CD4-positive, alpha-beta T cell (primary cell): ENCODE measurements at regions not wholly inside any gene's neighbourhood (a gene's known extent, or its start where the extent isn't known, plus 50 kb on each side); places are given as distances from the start of the nearest gene placed in this dataset.

ENCODE experiments used
- ATAC-seq: fragments of 200-7000 bp; cut with Tn5 transposase; one replicate; pipeline ENCODE4 v1.10.0; 2022; ENCODE audit warnings: mild to moderate bottlenecking; ENCODE audit not compliant: poor library complexity
- CTCF ChIA-PET: fragments of 350-600 bp; sonication (Branson Sonifier 250); formaldehyde crosslinking; loops from one replicate; lab custom pipeline; 2021; ENCODE audit warnings: antibody characterized with exemption, inconsistent platforms; lab: Charles Lee
- POLR2A ChIA-PET: fragments of 350-600 bp; sonication (Branson Sonifier 250); formaldehyde crosslinking; loops from one replicate; lab custom pipeline; 2021; ENCODE audit warnings: antibody characterized with exemption, inconsistent platforms; lab: Charles Lee
- DNase-seq, 14 experiments: peaks; one replicate each; pipeline ENCODE4 v3.0.0-alpha.2; 2013 to 2020; ENCODE audit warnings: mixed read lengths in 2 of 14
- H3K27ac ChIP-seq, 2 donors: one replicate each; pipeline versions ENCODE4 v1.5.1 to v1.7.0; 2013; ENCODE audit warnings: low read length in 2 of 2, low read depth in 1 of 2, mild to moderate bottlenecking in 1 of 2
- H3K27me3 ChIP-seq, 2 experiments: 1 replicate in 1 of 2; 2 replicates in 1 of 2; pipeline versions ENCODE4 v1.6.1 to v1.7.0; 2013; ENCODE audit warnings: low read length in 2 of 2, control low read depth in 1 of 2, mild to moderate bottlenecking in 1 of 2, moderate library complexity in 1 of 2; ENCODE audit not compliant: insufficient read depth in 2 of 2, control insufficient read depth in 1 of 2
- H3K36me3 ChIP-seq: one replicate; pipeline ENCODE4 v1.6.1; 2013; ENCODE audit warnings: low read length, control low read depth; ENCODE audit not compliant: insufficient read depth
- H3K4me1 ChIP-seq: one replicate; pipeline ENCODE4 v1.6.1; 2013; ENCODE audit warnings: low read length, control low read depth; ENCODE audit not compliant: insufficient read depth
- H3K4me3 ChIP-seq: one replicate; pipeline ENCODE4 v1.5.1; 2013; ENCODE audit warnings: mild to moderate bottlenecking, low read length, moderate library complexity
- H3K9me3 ChIP-seq, 2 experiments: 1 replicate in 1 of 2; 2 replicates in 1 of 2; pipeline versions ENCODE4 v1.6.1 to v1.7.0; 2013; ENCODE audit warnings: low read length in 2 of 2, mild to moderate bottlenecking in 2 of 2, control low read depth in 1 of 2, moderate library complexity in 1 of 2; ENCODE audit not compliant: control insufficient read depth in 1 of 2, insufficient read depth in 1 of 2
- H3K27ac Mint-ChIP-seq: one replicate; pipeline ENCODE4 v1.8.0; 2020; ENCODE audit warnings: mixed read lengths
- H3K27me3 Mint-ChIP-seq: one replicate; pipeline ENCODE4 v1.8.0; 2021; ENCODE audit warnings: mixed read lengths
- H3K36me3 Mint-ChIP-seq: one replicate; pipeline ENCODE4 v1.8.0; 2021; ENCODE audit warnings: low read depth, mixed read lengths
- H3K4me1 Mint-ChIP-seq: one replicate; pipeline ENCODE4 v1.8.0; 2021; ENCODE audit warnings: low read depth, mixed read lengths
- H3K4me3 Mint-ChIP-seq: one replicate; pipeline ENCODE4 v1.8.0; 2020; ENCODE audit warnings: mild to moderate bottlenecking, mixed read lengths
- H3K9me3 Mint-ChIP-seq: one replicate; pipeline ENCODE4 v1.8.0; 2020; ENCODE audit warnings: mixed read lengths
- intact Hi-C, 2 experiments: fragments of 100-400 bp; cut with DNase I in 1 of 2; cut with micrococcal nuclease in 1 of 2; formaldehyde crosslinking; loops; one replicate each; pipeline versions ENCODE4 v1.15.1 to v1.9.0; 2023 to 2025; cut with DNase I, micrococcal nuclease
- TF ChIP-seq, protein P1 (sequence below): fragments of 200-600 bp; IDR thresholded peaks from one replicate; pipeline ENCODE4 v1.8.0; 2022; ENCODE audit warnings: antibody characterized with exemption, mild to moderate bottlenecking

DNA sequence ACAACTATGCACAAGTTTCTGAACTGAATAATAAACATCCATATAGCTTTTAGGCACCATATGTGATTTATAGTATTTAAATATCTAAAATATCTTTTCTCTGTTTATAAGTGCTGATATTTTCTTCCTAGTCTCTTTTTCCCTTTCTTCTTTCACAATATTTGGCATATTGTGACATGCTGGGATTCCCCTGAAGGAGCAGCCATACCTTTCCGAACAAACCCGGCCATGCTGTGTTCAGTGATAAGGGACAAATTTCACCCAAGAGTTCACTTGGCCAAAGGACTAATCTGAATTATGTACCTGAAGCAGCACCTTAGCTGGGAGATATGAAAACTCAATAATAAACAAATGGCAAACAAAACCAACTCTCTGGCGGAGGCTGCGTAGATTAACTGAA is 250.8 kb downstream of the RDH14 start:
- Histone ChIP-seq H3K36me3 (no peaks in the 10 kb centered on the region), H3K4me3 (no peak overlapping the region), H3K27me3 (no peaks in the 10 kb centered on the region), H3K4me1 (no peaks in the 10 kb centered on the region), H3K9me3 (no peaks in the 10 kb centered on the region), H3K27ac (no peak overlapping the region)
- POLR2A ChIA-PET, result no interaction called here
- Mint-ChIP-seq H3K4me3 (no peak overlapping the region), H3K27me3 (peaks cover 3% of the 10 kb centered on the region), H3K36me3 (no peaks in the 10 kb centered on the region), H3K9me3 (peaks cover 7% of the 10 kb centered on the region), H3K27ac (no peak overlapping the region), H3K4me1 (no peaks in the 10 kb centered on the region)
- CTCF ChIA-PET, result no interaction called here
- intact Hi-C loops, result no loop called here
- no peak for ATAC-seq
- DNase-seq, result no peak
- TF ChIP-seq, protein P1, sequence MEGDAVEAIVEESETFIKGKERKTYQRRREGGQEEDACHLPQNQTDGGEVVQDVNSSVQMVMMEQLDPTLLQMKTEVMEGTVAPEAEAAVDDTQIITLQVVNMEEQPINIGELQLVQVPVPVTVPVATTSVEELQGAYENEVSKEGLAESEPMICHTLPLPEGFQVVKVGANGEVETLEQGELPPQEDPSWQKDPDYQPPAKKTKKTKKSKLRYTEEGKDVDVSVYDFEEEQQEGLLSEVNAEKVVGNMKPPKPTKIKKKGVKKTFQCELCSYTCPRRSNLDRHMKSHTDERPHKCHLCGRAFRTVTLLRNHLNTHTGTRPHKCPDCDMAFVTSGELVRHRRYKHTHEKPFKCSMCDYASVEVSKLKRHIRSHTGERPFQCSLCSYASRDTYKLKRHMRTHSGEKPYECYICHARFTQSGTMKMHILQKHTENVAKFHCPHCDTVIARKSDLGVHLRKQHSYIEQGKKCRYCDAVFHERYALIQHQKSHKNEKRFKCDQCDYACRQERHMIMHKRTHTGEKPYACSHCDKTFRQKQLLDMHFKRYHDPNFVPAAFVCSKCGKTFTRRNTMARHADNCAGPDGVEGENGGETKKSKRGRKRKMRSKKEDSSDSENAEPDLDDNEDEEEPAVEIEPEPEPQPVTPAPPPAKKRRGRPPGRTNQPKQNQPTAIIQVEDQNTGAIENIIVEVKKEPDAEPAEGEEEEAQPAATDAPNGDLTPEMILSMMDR, result no peak

DNA sequence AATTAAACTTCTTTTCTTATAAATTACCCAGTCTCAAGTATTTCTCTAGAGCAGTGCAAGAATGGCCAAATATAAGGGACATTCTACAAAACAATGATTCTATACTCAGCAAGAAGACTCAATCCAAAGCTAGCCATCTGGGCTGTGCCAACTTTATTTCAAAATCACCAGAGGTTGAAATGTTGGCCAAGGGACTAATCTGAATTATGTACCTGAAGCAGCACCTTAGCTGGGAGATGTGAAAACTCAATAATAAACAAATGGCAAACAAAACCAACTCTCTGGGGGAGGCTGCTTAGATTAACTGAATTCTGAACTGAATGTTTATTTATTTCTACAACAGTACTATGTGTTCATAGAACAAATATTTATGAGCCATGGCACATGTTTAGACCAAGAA is 251.3 kb downstream of the RDH14 start:
- no peaks in the 10 kb centered on the region for H3K9me3 ChIP-seq
- TF ChIP-seq, protein P1, result no peak
- Mint-ChIP-seq H3K27me3 (peaks cover 3% of the 10 kb centered on the region), H3K9me3 (peaks cover 7% of the 10 kb centered on the region), H3K27ac (no peak overlapping the region), H3K4me3 (no peak overlapping the region), H3K36me3 (no peaks in the 10 kb centered on the region), H3K4me1 (no peaks in the 10 kb centered on the region)
- intact Hi-C loops, result no loop called here
- no peaks in the 10 kb centered on the region for H3K4me1 ChIP-seq
- DNase-seq (no peak), ATAC-seq (no peak)
- ChIA-PET POLR2A (no interaction called here), CTCF (no interaction called here)
- no peaks in the 10 kb centered on the region for H3K36me3 ChIP-seq
- H3K4me3 ChIP-seq, result no peak overlapping the region
- H3K27me3 ChIP-seq, result no peaks in the 10 kb centered on the region
- H3K27ac ChIP-seq, result no peak overlapping the region

DNA sequence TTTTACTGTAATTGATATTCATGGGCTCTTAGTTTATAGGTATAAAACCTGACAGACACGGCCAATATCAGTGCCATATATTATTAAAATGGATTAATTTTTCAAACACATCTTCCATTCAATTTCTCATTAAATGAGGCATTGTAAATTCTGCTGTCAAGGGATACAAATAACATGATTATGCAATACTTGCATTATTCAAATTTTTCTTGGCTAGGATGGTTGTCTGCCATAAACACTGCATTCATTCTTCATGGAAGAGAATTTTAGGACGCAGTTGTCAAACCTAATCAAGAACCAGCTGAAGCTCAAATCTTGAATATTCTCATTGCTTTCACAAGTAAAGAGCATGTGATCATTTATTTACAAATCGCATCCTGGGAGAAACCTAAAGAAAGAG is 255.6 kb downstream of the RDH14 start:
- intact Hi-C loops, result no loop called here
- Histone ChIP-seq H3K4me3 (no peak overlapping the region), H3K9me3 (no peaks in the 10 kb centered on the region), H3K27me3 (no peaks in the 10 kb centered on the region), H3K36me3 (no peaks in the 10 kb centered on the region), H3K27ac (no peak overlapping the region), H3K4me1 (no peaks in the 10 kb centered on the region)
- TF ChIP-seq, protein P1, result no peak
- H3K4me1 Mint-ChIP-seq, result no peaks in the 10 kb centered on the region
- ChIA-PET CTCF (no interaction called here), POLR2A (no interaction called here)
- no peak overlapping the region for H3K4me3 Mint-ChIP-seq
- no peak overlapping the region for H3K27ac Mint-ChIP-seq
- no peaks in the 10 kb centered on the region for H3K36me3 Mint-ChIP-seq
- peaks cover 7% of the 10 kb centered on the region for H3K9me3 Mint-ChIP-seq
- ATAC-seq (no peak), DNase-seq (no peak)
- H3K27me3 Mint-ChIP-seq, result peaks cover 3% of the 10 kb centered on the region
